ENCODE measurements at regions not wholly inside any gene's neighbourhood (a gene's known extent, or its start where the extent isn't known, plus 50 kb on each side); places are given as distances from the start of the nearest gene placed in this dataset.
A peak's percentile ranks its signal among the peaks of the same experiment; 100 is the strongest.

GRCh38 chr5:169351721-169352120 lies 50.8 kb upstream of the SLIT3 start:
- TF ChIP-seq, protein P1, sequence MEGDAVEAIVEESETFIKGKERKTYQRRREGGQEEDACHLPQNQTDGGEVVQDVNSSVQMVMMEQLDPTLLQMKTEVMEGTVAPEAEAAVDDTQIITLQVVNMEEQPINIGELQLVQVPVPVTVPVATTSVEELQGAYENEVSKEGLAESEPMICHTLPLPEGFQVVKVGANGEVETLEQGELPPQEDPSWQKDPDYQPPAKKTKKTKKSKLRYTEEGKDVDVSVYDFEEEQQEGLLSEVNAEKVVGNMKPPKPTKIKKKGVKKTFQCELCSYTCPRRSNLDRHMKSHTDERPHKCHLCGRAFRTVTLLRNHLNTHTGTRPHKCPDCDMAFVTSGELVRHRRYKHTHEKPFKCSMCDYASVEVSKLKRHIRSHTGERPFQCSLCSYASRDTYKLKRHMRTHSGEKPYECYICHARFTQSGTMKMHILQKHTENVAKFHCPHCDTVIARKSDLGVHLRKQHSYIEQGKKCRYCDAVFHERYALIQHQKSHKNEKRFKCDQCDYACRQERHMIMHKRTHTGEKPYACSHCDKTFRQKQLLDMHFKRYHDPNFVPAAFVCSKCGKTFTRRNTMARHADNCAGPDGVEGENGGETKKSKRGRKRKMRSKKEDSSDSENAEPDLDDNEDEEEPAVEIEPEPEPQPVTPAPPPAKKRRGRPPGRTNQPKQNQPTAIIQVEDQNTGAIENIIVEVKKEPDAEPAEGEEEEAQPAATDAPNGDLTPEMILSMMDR (conservative IDR thresholded peaks at IDR 0.05; ENCODE audit: control insufficient read depth, insufficient read depth, low read depth, low read length), result no peak
- H3K4me3 ChIP-seq (ENCODE audit: control insufficient read depth, low read depth, low read length), result no peak overlapping the region
- DNase-seq (ENCODE audit: low read depth), result no peak

- TF ChIP-seq, protein P1 (conservative IDR thresholded peaks at IDR 0.05; ENCODE audit: control insufficient read depth, insufficient read depth, low read depth, low read length), result no peak
- peak; percentile 99 for DNase-seq (ENCODE audit: low read depth)
- H3K4me3 ChIP-seq (ENCODE audit: control insufficient read depth, low read depth, low read length), result no peak overlapping the region
Observed at GRCh38 chr5:169350759-169351240, 49.9 kb upstream of the SLIT3 start.
